ENCODE measurements at regions not wholly inside any gene's neighbourhood (a gene's known extent, or its start where the extent isn't known, plus 50 kb on each side); places are given as distances from the start of the nearest gene placed in this dataset.
"Not testable (repeated sequence)": the region's sequence is repeated elsewhere in the genome, so short reads cannot be mapped to it uniquely, and the experiment has no call there.

DNA sequence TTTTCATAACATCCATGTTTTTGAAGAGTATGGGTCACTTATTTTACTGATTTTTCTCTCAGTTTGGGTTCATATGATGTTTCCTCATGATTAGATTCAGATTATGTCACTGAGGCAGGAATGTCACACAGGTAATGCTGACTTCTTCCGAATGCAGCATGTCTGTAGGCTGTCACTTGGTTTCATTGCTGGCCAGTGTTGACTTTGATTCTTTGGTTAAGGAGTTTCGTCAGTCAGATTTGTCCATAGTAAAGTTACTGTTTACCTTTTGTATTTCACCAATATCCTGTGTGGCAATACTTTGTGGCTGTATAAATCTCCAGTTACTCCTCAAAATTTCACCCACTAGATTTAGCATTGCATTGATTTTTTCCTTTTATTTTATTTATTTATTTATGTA, 105.6 kb downstream of the MRPL57 start:
- TF ChIP-seq, protein P1, sequence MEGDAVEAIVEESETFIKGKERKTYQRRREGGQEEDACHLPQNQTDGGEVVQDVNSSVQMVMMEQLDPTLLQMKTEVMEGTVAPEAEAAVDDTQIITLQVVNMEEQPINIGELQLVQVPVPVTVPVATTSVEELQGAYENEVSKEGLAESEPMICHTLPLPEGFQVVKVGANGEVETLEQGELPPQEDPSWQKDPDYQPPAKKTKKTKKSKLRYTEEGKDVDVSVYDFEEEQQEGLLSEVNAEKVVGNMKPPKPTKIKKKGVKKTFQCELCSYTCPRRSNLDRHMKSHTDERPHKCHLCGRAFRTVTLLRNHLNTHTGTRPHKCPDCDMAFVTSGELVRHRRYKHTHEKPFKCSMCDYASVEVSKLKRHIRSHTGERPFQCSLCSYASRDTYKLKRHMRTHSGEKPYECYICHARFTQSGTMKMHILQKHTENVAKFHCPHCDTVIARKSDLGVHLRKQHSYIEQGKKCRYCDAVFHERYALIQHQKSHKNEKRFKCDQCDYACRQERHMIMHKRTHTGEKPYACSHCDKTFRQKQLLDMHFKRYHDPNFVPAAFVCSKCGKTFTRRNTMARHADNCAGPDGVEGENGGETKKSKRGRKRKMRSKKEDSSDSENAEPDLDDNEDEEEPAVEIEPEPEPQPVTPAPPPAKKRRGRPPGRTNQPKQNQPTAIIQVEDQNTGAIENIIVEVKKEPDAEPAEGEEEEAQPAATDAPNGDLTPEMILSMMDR (IDR thresholded peaks at IDR 0.05; ENCODE audit: extremely low read depth, missing control alignments): no peak
- no peak for DNase-seq (ENCODE audit: low spot score)

DNA sequence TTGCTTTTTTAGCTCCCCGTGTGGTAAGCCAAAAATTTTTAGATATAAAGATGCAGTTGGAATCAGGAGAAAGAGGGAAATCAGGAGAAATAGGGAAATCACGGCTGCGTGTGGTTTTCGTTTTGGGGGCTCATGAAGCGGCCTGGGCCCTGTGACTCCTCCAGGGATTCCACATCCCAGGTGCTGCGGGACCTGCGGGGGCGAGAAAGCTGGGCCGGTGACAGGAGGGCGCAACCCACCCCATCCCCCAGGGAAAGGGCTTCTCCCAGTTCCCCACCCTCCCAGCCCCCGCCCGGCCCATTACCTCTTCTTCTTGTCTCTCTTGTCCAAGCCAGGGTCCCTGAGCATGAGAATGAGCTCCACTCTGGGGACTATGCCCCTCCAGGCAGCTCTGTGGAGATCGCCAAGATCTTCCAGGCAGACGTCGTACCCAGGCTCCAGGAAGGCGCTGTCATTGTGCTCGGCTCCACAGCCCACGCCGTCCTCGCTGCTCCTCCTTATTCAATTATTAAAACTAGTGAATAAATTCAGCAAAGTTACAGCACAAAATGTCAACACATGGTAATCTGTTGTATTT, 111.0 kb downstream of the MRPL57 start:
- TF ChIP-seq, protein P1 (IDR thresholded peaks at IDR 0.05; ENCODE audit: extremely low read depth, missing control alignments): no peak
- no peak for DNase-seq (ENCODE audit: low spot score)

DNA sequence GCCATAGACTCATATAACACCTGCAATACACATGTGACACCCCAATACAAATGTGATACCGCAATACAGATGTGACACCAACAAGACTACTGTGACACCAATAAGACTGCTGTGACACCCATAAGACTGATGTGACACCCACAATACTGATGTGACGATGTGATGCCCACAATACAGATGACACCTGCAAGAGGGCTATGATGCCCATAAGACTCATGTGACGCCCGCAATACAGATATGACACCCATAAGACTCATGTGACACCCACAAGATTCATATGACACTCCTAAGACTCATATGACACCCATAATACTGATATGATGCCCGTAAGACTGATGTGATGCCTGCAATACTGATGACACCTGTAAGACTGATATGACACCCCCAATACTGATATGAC, 113.0 kb downstream of the MRPL57 start:
- no peak for DNase-seq (ENCODE audit: low spot score)
- TF ChIP-seq, protein P1 (IDR thresholded peaks at IDR 0.05; ENCODE audit: extremely low read depth, missing control alignments): no peak

- DNase-seq (ENCODE audit: low spot score): not testable (repeated sequence)
Measured at GRCh38 chr13:21290442-21291002, 114.1 kb downstream of the MRPL57 start.

DNA sequence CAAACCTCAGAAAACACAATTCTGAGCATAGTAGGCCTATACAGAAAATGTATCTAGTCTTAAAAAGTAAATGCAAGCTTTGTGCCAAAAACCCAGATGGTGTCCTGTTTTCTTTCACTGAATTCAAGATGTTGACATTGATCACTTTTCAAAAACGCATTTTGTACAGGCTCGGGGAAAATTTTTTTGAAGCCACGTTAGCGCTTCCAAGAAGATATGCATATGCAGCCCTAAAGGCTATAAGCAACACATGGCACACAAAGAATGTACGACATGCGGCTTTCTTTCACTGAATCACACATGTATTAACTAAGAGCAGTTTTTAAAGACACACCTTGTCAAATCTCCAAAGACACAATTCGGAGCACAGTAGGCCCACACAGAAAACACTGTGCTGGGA, 115.4 kb downstream of the MRPL57 start:
- TF ChIP-seq, protein P1 (IDR thresholded peaks at IDR 0.05; ENCODE audit: extremely low read depth, missing control alignments): no peak
- DNase-seq (ENCODE audit: low spot score): no peak

- TF ChIP-seq, protein P1 (IDR thresholded peaks at IDR 0.05; ENCODE audit: extremely low read depth, missing control alignments): peak; percentile 28
- DNase-seq (ENCODE audit: low spot score): not testable (repeated sequence)
Measured at GRCh38 chr13:21296991-21297390, 120.5 kb downstream of the MRPL57 start.

GRCh38 chr13:21297447-21297846, 121.0 kb downstream of the MRPL57 start:
- DNase-seq (ENCODE audit: low spot score): no peak
- TF ChIP-seq, protein P1 (IDR thresholded peaks at IDR 0.05; ENCODE audit: extremely low read depth, missing control alignments): no peak
